Femur (tissue), 1 donor: ENCODE measurements at regions not wholly inside any gene's neighbourhood (a gene's known extent, or its start where the extent isn't known, plus 50 kb on each side); places are given as distances from the start of the nearest gene placed in this dataset.
A peak's percentile ranks its signal among the peaks of the same experiment; 100 is the strongest.

ENCODE experiments used
- DNase-seq: peaks from one replicate; pipeline ENCODE4 v3.0.0-alpha.2; 2017

GRCh38 chr1:37393173-37394120, 80.9 kb upstream of the ZC3H12A start:
- DNase-seq: no peak

- DNase-seq: no peak
Measured at GRCh38 chr1:37394574-37395464, 79.6 kb upstream of the ZC3H12A start.

GRCh38 chr1:37398096-37398495, 76.3 kb upstream of the ZC3H12A start:
- no peak for DNase-seq

- DNase-seq: no peak
Measured at GRCh38 chr1:37399205-37399604, 75.2 kb upstream of the ZC3H12A start.

GRCh38 chr1:37399830-37400464, 74.4 kb upstream of the ZC3H12A start:
- no peak for DNase-seq

GRCh38 chr1:37400466-37401225, 73.7 kb upstream of the ZC3H12A start:
- peak; percentile 63 for DNase-seq

GRCh38 chr1:37403166-37403565, 71.2 kb upstream of the ZC3H12A start:
- no peak for DNase-seq

- no peak for DNase-seq
Measured at GRCh38 chr1:37404711-37405110, 69.7 kb upstream of the ZC3H12A start.

GRCh38 chr1:37410105-37410504, 64.3 kb upstream of the ZC3H12A start:
- DNase-seq: no peak

GRCh38 chr1:37410815-37411214, 63.6 kb upstream of the ZC3H12A start:
- DNase-seq: peak; percentile 50

- DNase-seq: no peak
Measured at GRCh38 chr1:37415611-37416244, 58.7 kb upstream of the ZC3H12A start.

- no peak for DNase-seq
Measured at GRCh38 chr1:37420456-37420855, 53.9 kb upstream of the ZC3H12A start.

GRCh38 chr1:37423810-37424209, 50.6 kb upstream of the ZC3H12A start:
- DNase-seq: no peak

- no peak for DNase-seq
Measured at GRCh38 chr1:37424523-37424922, 49.9 kb upstream of the ZC3H12A start.
